ENCODE measurements at regions not wholly inside any gene's neighbourhood (a gene's known extent, or its start where the extent isn't known, plus 50 kb on each side); places are given as distances from the start of the nearest gene placed in this dataset.

DNA sequence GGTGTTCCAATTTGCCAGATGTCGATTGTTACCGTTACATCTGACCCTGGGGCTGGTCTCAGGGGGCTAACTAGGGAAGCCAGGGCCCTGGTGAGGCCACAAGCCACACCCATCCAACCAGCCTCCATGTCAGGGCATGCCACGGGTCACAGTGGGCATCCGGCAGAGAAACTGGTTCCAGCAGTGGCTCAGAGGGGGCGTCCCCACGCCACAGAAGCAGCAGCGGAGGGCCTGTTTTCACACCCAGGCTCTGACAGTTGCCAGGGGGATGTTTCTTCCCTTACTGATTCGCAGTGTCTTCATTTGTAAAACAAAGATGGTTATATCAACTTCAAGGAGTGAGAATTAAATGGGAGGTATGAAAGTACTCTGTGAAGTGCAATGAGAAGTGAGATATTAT, 75.0 kb upstream of the COX20 start:
- TF ChIP-seq, protein P1, sequence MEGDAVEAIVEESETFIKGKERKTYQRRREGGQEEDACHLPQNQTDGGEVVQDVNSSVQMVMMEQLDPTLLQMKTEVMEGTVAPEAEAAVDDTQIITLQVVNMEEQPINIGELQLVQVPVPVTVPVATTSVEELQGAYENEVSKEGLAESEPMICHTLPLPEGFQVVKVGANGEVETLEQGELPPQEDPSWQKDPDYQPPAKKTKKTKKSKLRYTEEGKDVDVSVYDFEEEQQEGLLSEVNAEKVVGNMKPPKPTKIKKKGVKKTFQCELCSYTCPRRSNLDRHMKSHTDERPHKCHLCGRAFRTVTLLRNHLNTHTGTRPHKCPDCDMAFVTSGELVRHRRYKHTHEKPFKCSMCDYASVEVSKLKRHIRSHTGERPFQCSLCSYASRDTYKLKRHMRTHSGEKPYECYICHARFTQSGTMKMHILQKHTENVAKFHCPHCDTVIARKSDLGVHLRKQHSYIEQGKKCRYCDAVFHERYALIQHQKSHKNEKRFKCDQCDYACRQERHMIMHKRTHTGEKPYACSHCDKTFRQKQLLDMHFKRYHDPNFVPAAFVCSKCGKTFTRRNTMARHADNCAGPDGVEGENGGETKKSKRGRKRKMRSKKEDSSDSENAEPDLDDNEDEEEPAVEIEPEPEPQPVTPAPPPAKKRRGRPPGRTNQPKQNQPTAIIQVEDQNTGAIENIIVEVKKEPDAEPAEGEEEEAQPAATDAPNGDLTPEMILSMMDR (IDR thresholded peaks at IDR 0.05) = no peak
- TF ChIP-seq RELA (CRISPR knock-in tag; IDR thresholded peaks at IDR 0.05; ENCODE audit: borderline replicate concordance) = no peak
- TF ChIP-seq, protein P2, sequence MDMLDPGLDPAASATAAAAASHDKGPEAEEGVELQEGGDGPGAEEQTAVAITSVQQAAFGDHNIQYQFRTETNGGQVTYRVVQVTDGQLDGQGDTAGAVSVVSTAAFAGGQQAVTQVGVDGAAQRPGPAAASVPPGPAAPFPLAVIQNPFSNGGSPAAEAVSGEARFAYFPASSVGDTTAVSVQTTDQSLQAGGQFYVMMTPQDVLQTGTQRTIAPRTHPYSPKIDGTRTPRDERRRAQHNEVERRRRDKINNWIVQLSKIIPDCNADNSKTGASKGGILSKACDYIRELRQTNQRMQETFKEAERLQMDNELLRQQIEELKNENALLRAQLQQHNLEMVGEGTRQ (CRISPR knock-in tag; IDR thresholded peaks at IDR 0.05) = no peak
- TF ChIP-seq ZNF317 (CRISPR knock-in tag; IDR thresholded peaks at IDR 0.05; ENCODE audit: borderline replicate concordance, low read depth) = no peak
- TF ChIP-seq FOXP1 (CRISPR knock-in tag; IDR thresholded peaks at IDR 0.05; ENCODE audit: borderline replicate concordance) = no peak
